Activated CD4-positive, alpha-beta T cell treated with anti-CD3 and anti-CD28 coated beads, Interleukin-2, amount 50 U/mL, for 4 hours (primary cell): ENCODE measurements at regions not wholly inside any gene's neighbourhood (a gene's known extent, or its start where the extent isn't known, plus 50 kb on each side); places are given as distances from the start of the nearest gene placed in this dataset.
"Not testable (repeated sequence)": the region's sequence is repeated elsewhere in the genome, so short reads cannot be mapped to it uniquely, and the experiment has no call there.

ENCODE experiments used
- DNase-seq, 2 experiments: peaks; one replicate each; pipeline ENCODE4 v3.0.0-alpha.2; 2020

- no peak for DNase-seq
Observed at GRCh38 chr4:18105030-18106011, 83.8 kb upstream of the LCORL start.

- DNase-seq, result no peak
Observed at GRCh38 chr4:18103876-18104605, 82.5 kb upstream of the LCORL start.

GRCh38 chr4:18100657-18101056 is 79.1 kb upstream of the LCORL start:
- no peak for DNase-seq

- DNase-seq, result not testable (repeated sequence)
Observed at GRCh38 chr4:18090447-18090846, 68.9 kb upstream of the LCORL start.

- DNase-seq, result no peak
Observed at GRCh38 chr4:18082236-18082635, 60.7 kb upstream of the LCORL start.

GRCh38 chr4:18081708-18082107 is 60.2 kb upstream of the LCORL start:
- no peak for DNase-seq

- no peak for DNase-seq
Observed at GRCh38 chr4:18077808-18078207, 56.3 kb upstream of the LCORL start.

- peak in 1 of 2 experiments; percentile 2 for DNase-seq
Observed at GRCh38 chr4:18075823-18076433, 54.4 kb upstream of the LCORL start.

GRCh38 chr4:18071894-18072293 is 50.3 kb upstream of the LCORL start:
- no peak for DNase-seq
